Tibial nerve (tissue), 3 donors: ENCODE measurements at regions not wholly inside any gene's neighbourhood (a gene's known extent, or its start where the extent isn't known, plus 50 kb on each side); places are given as distances from the start of the nearest gene placed in this dataset.

ENCODE experiments used
- POLR2A ChIP-seq, 2 donors: fragments of 450-650 bp; IDR thresholded peaks; one replicate each; pipeline ENCODE4 v1.6.1; 2017; ENCODE audit warnings: antibody characterized with exemption in 2 of 2, mild to moderate bottlenecking in 2 of 2, moderate library complexity in 2 of 2
- TF ChIP-seq, protein P1 (sequence below), 5 experiments: fragments of 200-600 bp in 3 of 5; fragments of 450-650 bp in 2 of 5; sonication (generic) in 3 of 5; IDR thresholded peaks; one replicate each; pipeline ENCODE4 v1.5.1; 2016 to 2019; ENCODE audit warnings: antibody characterized with exemption in 5 of 5, mild to moderate bottlenecking in 3 of 5, moderate library complexity in 2 of 5

DNA sequence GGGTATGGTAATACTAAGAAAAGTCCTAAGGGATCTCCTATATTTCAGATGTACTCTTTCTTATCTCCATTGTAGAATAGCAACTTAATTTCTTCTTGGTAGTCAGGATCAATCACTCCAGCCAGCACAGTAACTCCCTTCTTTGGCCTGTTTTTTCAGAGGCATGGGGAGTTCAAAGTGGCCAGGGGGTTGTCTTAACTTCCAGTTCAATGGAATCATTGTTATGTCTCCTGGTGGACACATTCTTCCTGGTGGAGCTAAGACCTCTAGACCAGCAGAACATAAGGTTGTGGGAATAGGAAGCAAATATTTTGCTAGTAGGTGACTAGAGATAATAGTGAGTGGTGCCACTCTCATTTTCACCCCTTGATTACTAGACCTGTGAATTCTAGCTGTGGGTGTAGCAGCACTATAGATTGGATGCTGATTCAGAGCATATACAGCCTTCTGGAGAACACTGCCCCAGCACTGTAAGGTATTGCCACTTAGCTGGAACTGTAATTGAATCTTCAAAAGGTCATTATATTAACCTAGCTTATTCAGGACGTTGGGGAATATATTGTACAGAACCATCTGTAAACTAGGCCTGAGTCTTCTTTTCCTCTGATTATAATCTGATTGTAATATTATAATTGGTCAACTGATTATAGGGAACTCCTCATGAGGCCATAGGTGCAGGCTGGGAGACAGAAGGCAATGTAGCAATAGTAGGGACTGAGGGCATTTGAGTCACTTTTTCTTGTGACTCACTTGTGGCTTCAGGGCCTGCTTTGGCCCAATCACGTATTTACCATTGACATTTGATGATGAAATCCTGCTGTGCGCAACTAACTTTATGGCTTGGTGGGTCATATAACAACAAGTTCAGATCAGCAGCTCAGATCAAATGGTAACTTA, 60.2 kb upstream of the ATP2B1 start:
- TF ChIP-seq, protein P1, sequence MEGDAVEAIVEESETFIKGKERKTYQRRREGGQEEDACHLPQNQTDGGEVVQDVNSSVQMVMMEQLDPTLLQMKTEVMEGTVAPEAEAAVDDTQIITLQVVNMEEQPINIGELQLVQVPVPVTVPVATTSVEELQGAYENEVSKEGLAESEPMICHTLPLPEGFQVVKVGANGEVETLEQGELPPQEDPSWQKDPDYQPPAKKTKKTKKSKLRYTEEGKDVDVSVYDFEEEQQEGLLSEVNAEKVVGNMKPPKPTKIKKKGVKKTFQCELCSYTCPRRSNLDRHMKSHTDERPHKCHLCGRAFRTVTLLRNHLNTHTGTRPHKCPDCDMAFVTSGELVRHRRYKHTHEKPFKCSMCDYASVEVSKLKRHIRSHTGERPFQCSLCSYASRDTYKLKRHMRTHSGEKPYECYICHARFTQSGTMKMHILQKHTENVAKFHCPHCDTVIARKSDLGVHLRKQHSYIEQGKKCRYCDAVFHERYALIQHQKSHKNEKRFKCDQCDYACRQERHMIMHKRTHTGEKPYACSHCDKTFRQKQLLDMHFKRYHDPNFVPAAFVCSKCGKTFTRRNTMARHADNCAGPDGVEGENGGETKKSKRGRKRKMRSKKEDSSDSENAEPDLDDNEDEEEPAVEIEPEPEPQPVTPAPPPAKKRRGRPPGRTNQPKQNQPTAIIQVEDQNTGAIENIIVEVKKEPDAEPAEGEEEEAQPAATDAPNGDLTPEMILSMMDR (IDR thresholded peaks at IDR 0.05), result no peak
- TF ChIP-seq POLR2A (IDR thresholded peaks at IDR 0.05), result no peak
